ENCODE measurements at regions not wholly inside any gene's neighbourhood (a gene's known extent, or its start where the extent isn't known, plus 50 kb on each side); places are given as distances from the start of the nearest gene placed in this dataset.

- no peak overlapping the region for H3K27ac ChIP-seq
- no peak overlapping the region for H3K4me3 ChIP-seq
- no peaks in the 10 kb centered on the region for H3K27me3 ChIP-seq (ENCODE audit: insufficient read depth in 3 of 3, low read length in 2 of 3)
- WGBS, 3 donors, result 33 to 51% (median 36%) methylated on average over 1 of the region's 1 CpG
- H3K36me3 ChIP-seq (ENCODE audit: insufficient read depth in 1 of 2, low read depth in 1 of 2), result no peaks in the 10 kb centered on the region
- H3K4me1 ChIP-seq, result no peaks in the 10 kb centered on the region
- TF ChIP-seq CTCF (IDR thresholded peaks at IDR 0.05), result no peak
- intact Hi-C loops (cut with DNase I), result no loop called here
- ATAC-seq (no peak), DNase-seq (no peak)
- H3K9me3 ChIP-seq, result no peaks in the 10 kb centered on the region
Observed at GRCh38 chr3:176208283-176208682, 989.0 kb downstream of the TBL1XR1 start.

- H3K36me3 ChIP-seq (ENCODE audit: insufficient read depth in 1 of 2, low read depth in 1 of 2), result no peaks in the 10 kb centered on the region
- no peak overlapping the region for H3K27ac ChIP-seq
- 92 to 93% (median 93%) methylated on average over 2 of the region's 2 CpGs for WGBS, 3 donors
- H3K27me3 ChIP-seq (ENCODE audit: insufficient read depth in 3 of 3, low read length in 2 of 3), result no peaks in the 10 kb centered on the region
- intact Hi-C loops (cut with DNase I), result no loop called here
- ATAC-seq (no peak), DNase-seq (no peak)
- no peaks in the 10 kb centered on the region for H3K4me1 ChIP-seq
- no peaks in the 10 kb centered on the region for H3K9me3 ChIP-seq
- TF ChIP-seq CTCF (IDR thresholded peaks at IDR 0.05), result no peak
- H3K4me3 ChIP-seq, result no peak overlapping the region
Observed at GRCh38 chr3:176206809-176207208, 990.5 kb downstream of the TBL1XR1 start.

GRCh38 chr3:176202652-176203051, 994.6 kb downstream of the TBL1XR1 start:
- no peaks in the 10 kb centered on the region for H3K27me3 ChIP-seq (ENCODE audit: insufficient read depth in 3 of 3, low read length in 2 of 3)
- H3K4me1 ChIP-seq, result no peaks in the 10 kb centered on the region
- H3K27ac ChIP-seq, result no peak overlapping the region
- intact Hi-C loops (cut with DNase I), result no loop called here
- DNase-seq (no peak), ATAC-seq (no peak)
- no peaks in the 10 kb centered on the region for H3K36me3 ChIP-seq (ENCODE audit: insufficient read depth in 1 of 2, low read depth in 1 of 2)
- TF ChIP-seq CTCF (IDR thresholded peaks at IDR 0.05), result no peak
- H3K4me3 ChIP-seq, result no peak overlapping the region
- WGBS, 3 donors, result 61 to 80% (median 75%) methylated on average over 2 of the region's 2 CpGs
- H3K9me3 ChIP-seq, result no peaks in the 10 kb centered on the region

- Histone ChIP-seq H3K27ac (no peak overlapping the region), H3K4me3 (no peak overlapping the region), H3K27me3 (ENCODE audit: insufficient read depth in 3 of 3, low read length in 2 of 3) (no peaks in the 10 kb centered on the region), H3K9me3 (peaks cover 2% of the 10 kb centered on the region), H3K36me3 (ENCODE audit: insufficient read depth in 1 of 2, low read depth in 1 of 2) (no peaks in the 10 kb centered on the region), H3K4me1 (no peaks in the 10 kb centered on the region)
- DNase-seq (no peak), ATAC-seq (no peak)
- intact Hi-C loops (cut with DNase I), result no loop called here
- no peak for TF ChIP-seq CTCF (IDR thresholded peaks at IDR 0.05)
Observed at GRCh38 chr3:176193032-176193730, 1004.1 kb downstream of the TBL1XR1 start.

- no peak for TF ChIP-seq CTCF (IDR thresholded peaks at IDR 0.05)
- Histone ChIP-seq H3K27me3 (ENCODE audit: insufficient read depth in 3 of 3, low read length in 2 of 3) (no peaks in the 10 kb centered on the region), H3K36me3 (ENCODE audit: insufficient read depth in 1 of 2, low read depth in 1 of 2) (no peaks in the 10 kb centered on the region), H3K4me3 (no peak overlapping the region), H3K9me3 (no peaks in the 10 kb centered on the region), H3K4me1 (no peaks in the 10 kb centered on the region), H3K27ac (no peak overlapping the region)
- ATAC-seq (no peak), DNase-seq (no peak)
- intact Hi-C loops (cut with DNase I), result no loop called here
Observed at GRCh38 chr3:176190755-176191154, 1006.5 kb downstream of the TBL1XR1 start.

Measured in psoas muscle (tissue), 7 donors.